Kidney (tissue), 13 donors: ENCODE measurements at regions not wholly inside any gene's neighbourhood (a gene's known extent, or its start where the extent isn't known, plus 50 kb on each side); places are given as distances from the start of the nearest gene placed in this dataset.

Experiments used
- DNase-seq, 5 donors: peaks; one replicate each; pipeline ENCODE4 v3.0.0-alpha.2; 2013 to 2020
- FAIRE-seq: peaks from 2 replicates; lab custom pipeline; 2012; peaks lifted over from hg19 to GRCh38; lab: Jason Lieb, UNC
- H3K27ac ChIP-seq, 2 donors: one replicate each; pipeline ENCODE4 v1.7.0; 2013; ENCODE audit warnings: low read depth in 2 of 2, low read length in 2 of 2, inconsistent platforms in 1 of 2
- H3K27me3 ChIP-seq: one replicate; pipeline ENCODE4 v1.7.1; 2013; ENCODE audit warnings: low read length, inconsistent platforms; ENCODE audit not compliant: control insufficient read depth, insufficient read depth
- H3K36me3 ChIP-seq, 3 donors: one replicate each; pipeline versions ENCODE4 v1.7.0 to v1.7.1; 2013; ENCODE audit warnings: low read length in 3 of 3, control low read depth in 1 of 3, inconsistent platforms in 1 of 3; ENCODE audit not compliant: insufficient read depth in 3 of 3, control insufficient read depth in 2 of 3
- H3K4me1 ChIP-seq, 3 donors: one replicate each; pipeline versions ENCODE4 v1.7.0 to v1.7.1; 2013; ENCODE audit warnings: low read length in 3 of 3, inconsistent platforms in 1 of 3, low read depth in 1 of 3; ENCODE audit not compliant: control insufficient read depth in 2 of 3, insufficient read depth in 2 of 3
- H3K4me3 ChIP-seq, 3 donors: one replicate each; pipeline versions ENCODE4 v1.7.0 to v1.8.1; 2013; ENCODE audit warnings: low read length in 3 of 3, control low read depth in 1 of 3, inconsistent platforms in 1 of 3
- H3K9ac ChIP-seq, 3 donors: one replicate each; pipeline versions ENCODE4 v1.7.0 to v1.7.1; 2013; ENCODE audit warnings: low read length in 3 of 3, control low read depth in 1 of 3, inconsistent platforms in 1 of 3
- H3K9me3 ChIP-seq, 3 donors: one replicate each; pipeline versions ENCODE4 v1.7.0 to v1.7.1; 2013; ENCODE audit warnings: low read length in 3 of 3, control low read depth in 1 of 3, inconsistent platforms in 1 of 3; ENCODE audit not compliant: control insufficient read depth in 2 of 3, insufficient read depth in 1 of 3
- CTCF ChIP-seq: IDR thresholded peaks from 3 replicates; pipeline ENCODE4 v1.5.1; 2012; ENCODE audit warnings: mild to moderate bottlenecking, moderate library complexity, borderline replicate concordance; ENCODE audit not compliant: insufficient read depth; ENCODE audit errors: extremely low read depth
- intact Hi-C: fragments of 100-400 bp; cut with DNase I; formaldehyde crosslinking; loops from one replicate; pipeline ENCODE4 v1.11.1; 2022
- donor health status: control.
- donor health status: control.
- donor health status: control.
- donor health status: control.
- donor health status: control.
- donor health status: DM: yes; HTN: yes; CAD: no.
- donor health status: Normal renal cell carcinoma (clear cell type).

DNA sequence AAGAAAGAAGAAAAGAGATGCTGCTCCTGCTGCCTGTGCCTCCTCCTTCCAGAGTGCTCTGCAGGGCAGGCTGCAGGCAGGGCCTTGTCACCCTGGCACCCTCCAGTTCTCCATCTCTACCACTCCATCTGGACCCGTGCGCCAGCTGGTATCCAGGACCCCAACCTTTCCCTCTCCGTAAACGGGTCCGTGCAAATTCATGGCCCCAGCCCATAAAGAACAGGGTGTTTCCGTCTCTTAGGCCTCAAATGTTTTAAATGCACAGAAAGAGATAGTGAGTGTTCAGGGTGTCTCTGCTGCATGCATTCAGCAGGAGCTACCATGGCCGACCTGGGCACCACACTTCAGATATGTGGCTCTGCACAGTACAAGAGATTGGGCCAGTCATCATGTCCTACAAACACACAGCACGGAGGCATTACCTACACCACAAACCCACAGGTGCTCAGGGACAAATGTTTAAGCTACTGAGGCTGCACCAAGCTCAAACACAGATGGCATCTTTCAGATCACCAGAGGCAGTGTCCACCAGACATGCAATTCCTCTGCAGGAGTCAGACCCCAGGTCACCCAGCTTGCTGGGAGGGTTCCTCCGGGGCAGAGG is 258.1 kb downstream of the DLL1 start:
- intact Hi-C loops, result no loop called here
- peak in 1 of 5 donors; percentile 28 for DNase-seq

DNA sequence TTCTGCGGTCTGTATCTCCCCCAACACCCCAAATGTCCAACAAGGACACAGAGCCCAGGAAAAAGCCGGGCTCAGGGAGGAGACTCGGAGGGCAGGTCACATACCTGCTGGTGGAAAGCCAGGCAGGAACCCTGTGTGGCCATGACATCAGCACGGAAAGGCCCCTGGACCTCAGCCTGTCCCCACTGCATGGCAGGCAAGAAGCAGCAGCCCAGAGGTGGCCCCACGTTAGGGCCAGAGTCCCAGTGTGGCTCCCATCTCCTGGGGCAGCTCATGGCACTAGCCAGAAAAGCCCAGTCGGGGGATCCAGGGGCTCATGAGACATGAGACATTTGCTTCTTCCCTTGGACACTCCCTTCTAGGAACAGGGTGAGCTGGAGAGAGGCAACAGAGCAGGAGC is 258.7 kb downstream of the DLL1 start:
- Histone ChIP-seq H3K9ac (no peak overlapping the region), H3K9me3 (peaks cover 0 to 7% (median 2%) of the 10 kb centered on the region in 3 donors), H3K27me3 (no peaks in the 10 kb centered on the region), H3K27ac (no peak overlapping the region), H3K4me1 (no peaks in the 10 kb centered on the region), H3K36me3 (no peaks in the 10 kb centered on the region), H3K4me3 (no peak overlapping the region)
- DNase-seq, result peak in 2 of 5 donors; percentile 20 to 63
- intact Hi-C loops, result no loop called here
- TF ChIP-seq CTCF, result no peak
- no peak for FAIRE-seq

More for the DNA sequence above, 258.1 kb downstream of the DLL1 start:
- Histone ChIP-seq H3K9me3 (peaks cover 0 to 7% (median 2%) of the 10 kb centered on the region in 3 donors), H3K4me1 (no peaks in the 10 kb centered on the region), H3K4me3 (no peak overlapping the region), H3K36me3 (no peaks in the 10 kb centered on the region), H3K27me3 (no peaks in the 10 kb centered on the region), H3K9ac (no peak overlapping the region), H3K27ac (no peak overlapping the region)
- no peak for FAIRE-seq
- TF ChIP-seq CTCF, result no peak

DNA sequence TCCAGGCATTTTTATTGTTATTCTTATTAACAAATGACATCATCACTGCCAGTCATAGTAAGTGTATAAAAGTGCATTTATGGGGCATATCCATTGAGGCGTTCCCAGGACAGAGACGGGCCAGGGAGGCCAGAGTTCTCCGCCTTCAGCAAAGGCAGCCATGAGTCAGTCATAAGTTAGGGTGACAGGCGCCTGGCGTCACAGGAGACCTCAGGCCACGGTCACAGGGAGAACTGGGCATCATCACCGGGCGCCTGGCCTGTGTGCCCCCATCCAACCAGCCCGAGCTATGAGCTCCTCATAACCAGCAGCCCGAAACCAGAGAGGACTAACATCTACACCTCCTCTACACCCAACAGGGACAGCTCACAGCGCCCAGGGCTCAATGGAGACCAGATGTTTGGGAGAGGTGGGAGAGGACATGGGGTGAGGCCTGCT is 259.2 kb downstream of the DLL1 start:
- Histone ChIP-seq H3K4me3 (no peak overlapping the region), H3K9ac (no peak overlapping the region), H3K4me1 (no peaks in the 10 kb centered on the region), H3K27ac (no peak overlapping the region), H3K36me3 (no peaks in the 10 kb centered on the region), H3K9me3 (peaks cover 0 to 7% (median 2%) of the 10 kb centered on the region in 3 donors), H3K27me3 (no peaks in the 10 kb centered on the region)
- intact Hi-C loops, result no loop called here
- no peak for FAIRE-seq
- DNase-seq, result peak in 2 of 5 donors; percentile 17 to 48
- TF ChIP-seq CTCF, result no peak
